Activated B cell treated with CpG ODN at 0.5 μM for 24 hours (primary cell): ENCODE measurements at regions not wholly inside any gene's neighbourhood (a gene's known extent, or its start where the extent isn't known, plus 50 kb on each side); places are given as distances from the start of the nearest gene placed in this dataset.

Experiments used
- ATAC-seq: fragments of 200-7000 bp; cut with Tn5 transposase; one replicate; pipeline ENCODE4 v1.10.0; 2021; ENCODE audit warnings: low read depth, mild to moderate bottlenecking, moderate library complexity
- CTCF ChIA-PET: fragments of 350-600 bp; sonication (Branson Sonifier 250); formaldehyde crosslinking; loops from one replicate; lab custom pipeline; 2021; ENCODE audit warnings: antibody characterized with exemption; lab: Charles Lee
- POLR2A ChIA-PET: fragments of 350-600 bp; sonication (Branson Sonifier 250); formaldehyde crosslinking; loops from one replicate; lab custom pipeline; 2021; ENCODE audit warnings: antibody characterized with exemption; lab: Charles Lee
- DNase-seq: peaks from one replicate; pipeline ENCODE4 v3.0.0; 2022
- H3K27ac Mint-ChIP-seq: one replicate; pipeline ENCODE4 v1.8.0; 2020; ENCODE audit warnings: mixed read lengths
- H3K27me3 Mint-ChIP-seq: one replicate; pipeline ENCODE4 v1.8.0; 2021; ENCODE audit warnings: mixed read lengths
- H3K36me3 Mint-ChIP-seq: one replicate; pipeline ENCODE4 v1.8.0; 2021; ENCODE audit warnings: low read depth, mixed read lengths
- H3K4me1 Mint-ChIP-seq: one replicate; pipeline ENCODE4 v1.8.0; 2021; ENCODE audit warnings: mixed read lengths
- H3K4me3 Mint-ChIP-seq: one replicate; pipeline ENCODE4 v1.8.0; 2020; ENCODE audit warnings: mild to moderate bottlenecking, mixed read lengths
- H3K9me3 Mint-ChIP-seq: one replicate; pipeline ENCODE4 v1.8.0; 2020; ENCODE audit warnings: mixed read lengths
- CTCF ChIP-seq: fragments of 200-600 bp; IDR thresholded peaks from one replicate; pipeline ENCODE4 v1.8.0; 2022; ENCODE audit warnings: antibody characterized with exemption, mild to moderate bottlenecking
- intact Hi-C: fragments of 100-400 bp; cut with micrococcal nuclease; formaldehyde crosslinking; loops from one replicate; pipeline ENCODE4 v1.15.1; 2024

GRCh38 chr18:34094148-34094547 is 130.6 kb downstream of the NOL4 start:
- no peak for DNase-seq
- Mint-ChIP-seq H3K27me3 (no peaks in the 10 kb centered on the region), H3K9me3 (peaks cover 2% of the 10 kb centered on the region), H3K4me3 (no peak overlapping the region), H3K36me3 (no peaks in the 10 kb centered on the region), H3K27ac (no peak overlapping the region), H3K4me1 (no peaks in the 10 kb centered on the region)
- no peak for ATAC-seq
- ChIA-PET POLR2A (no interaction called here), CTCF (no interaction called here)
- no peak for TF ChIP-seq CTCF
- intact Hi-C loops: no loop called here

GRCh38 chr18:34092796-34093195 is 131.9 kb downstream of the NOL4 start:
- ChIA-PET CTCF (no interaction called here), POLR2A (no interaction called here)
- Mint-ChIP-seq H3K9me3 (peaks cover 2% of the 10 kb centered on the region), H3K27me3 (no peaks in the 10 kb centered on the region), H3K4me1 (no peaks in the 10 kb centered on the region), H3K36me3 (no peaks in the 10 kb centered on the region), H3K4me3 (no peak overlapping the region), H3K27ac (no peak overlapping the region)
- no peak for TF ChIP-seq CTCF
- DNase-seq (no peak), ATAC-seq (no peak)
- intact Hi-C loops: no loop called here

GRCh38 chr18:34086370-34086769 is 138.3 kb downstream of the NOL4 start:
- Mint-ChIP-seq H3K36me3 (no peaks in the 10 kb centered on the region), H3K4me3 (no peak overlapping the region), H3K27ac (no peak overlapping the region), H3K27me3 (no peaks in the 10 kb centered on the region), H3K9me3 (peaks cover 4% of the 10 kb centered on the region), H3K4me1 (no peaks in the 10 kb centered on the region)
- intact Hi-C loops: no loop called here
- DNase-seq: no peak
- POLR2A ChIA-PET: no interaction called here
- CTCF ChIA-PET: no interaction called here
- ATAC-seq: no peak
- no peak for TF ChIP-seq CTCF

- H3K36me3 Mint-ChIP-seq: no peaks in the 10 kb centered on the region
- no peaks in the 10 kb centered on the region for H3K27me3 Mint-ChIP-seq
- ChIA-PET CTCF (no interaction called here), POLR2A (no interaction called here)
- H3K4me3 Mint-ChIP-seq: no peak overlapping the region
- H3K4me1 Mint-ChIP-seq: no peaks in the 10 kb centered on the region
- no peak for TF ChIP-seq CTCF
- peaks cover 2% of the 10 kb centered on the region for H3K9me3 Mint-ChIP-seq
- no peak overlapping the region for H3K27ac Mint-ChIP-seq
- no peak for DNase-seq
- ATAC-seq: no peak
- intact Hi-C loops: no loop called here
Measured at GRCh38 chr18:34085140-34085739, 139.5 kb downstream of the NOL4 start.

GRCh38 chr18:34084635-34085034 is 140.1 kb downstream of the NOL4 start:
- TF ChIP-seq CTCF: no peak
- no peaks in the 10 kb centered on the region for H3K27me3 Mint-ChIP-seq
- ATAC-seq: no peak
- no peak for DNase-seq
- H3K4me3 Mint-ChIP-seq: no peak overlapping the region
- intact Hi-C loops: no loop called here
- H3K36me3 Mint-ChIP-seq: no peaks in the 10 kb centered on the region
- no peak overlapping the region for H3K27ac Mint-ChIP-seq
- ChIA-PET CTCF (no interaction called here), POLR2A (no interaction called here)
- peaks cover 2% of the 10 kb centered on the region for H3K9me3 Mint-ChIP-seq
- no peaks in the 10 kb centered on the region for H3K4me1 Mint-ChIP-seq
